ENCODE measurements at regions not wholly inside any gene's neighbourhood (a gene's known extent, or its start where the extent isn't known, plus 50 kb on each side); places are given as distances from the start of the nearest gene placed in this dataset.

DNA sequence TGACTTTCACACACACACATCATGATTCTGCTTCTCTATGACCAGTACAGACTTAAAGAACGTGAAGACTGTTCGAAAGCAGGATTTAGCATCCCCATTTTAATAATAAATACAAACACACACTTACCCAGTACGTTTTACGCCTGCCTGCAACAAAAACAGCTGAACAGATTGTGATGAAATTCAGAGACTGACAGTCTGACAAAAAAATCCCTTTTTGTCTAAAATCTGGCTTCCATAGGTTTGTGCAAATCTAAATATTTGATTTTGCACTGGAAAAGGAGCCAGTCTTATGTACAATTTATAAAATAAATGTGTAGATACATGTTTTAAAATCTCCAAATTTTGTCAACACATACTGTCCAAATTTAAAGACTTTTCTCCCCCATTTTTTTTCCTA, 630.7 kb downstream of the ZEB2 start:
- TF ChIP-seq, protein P1, sequence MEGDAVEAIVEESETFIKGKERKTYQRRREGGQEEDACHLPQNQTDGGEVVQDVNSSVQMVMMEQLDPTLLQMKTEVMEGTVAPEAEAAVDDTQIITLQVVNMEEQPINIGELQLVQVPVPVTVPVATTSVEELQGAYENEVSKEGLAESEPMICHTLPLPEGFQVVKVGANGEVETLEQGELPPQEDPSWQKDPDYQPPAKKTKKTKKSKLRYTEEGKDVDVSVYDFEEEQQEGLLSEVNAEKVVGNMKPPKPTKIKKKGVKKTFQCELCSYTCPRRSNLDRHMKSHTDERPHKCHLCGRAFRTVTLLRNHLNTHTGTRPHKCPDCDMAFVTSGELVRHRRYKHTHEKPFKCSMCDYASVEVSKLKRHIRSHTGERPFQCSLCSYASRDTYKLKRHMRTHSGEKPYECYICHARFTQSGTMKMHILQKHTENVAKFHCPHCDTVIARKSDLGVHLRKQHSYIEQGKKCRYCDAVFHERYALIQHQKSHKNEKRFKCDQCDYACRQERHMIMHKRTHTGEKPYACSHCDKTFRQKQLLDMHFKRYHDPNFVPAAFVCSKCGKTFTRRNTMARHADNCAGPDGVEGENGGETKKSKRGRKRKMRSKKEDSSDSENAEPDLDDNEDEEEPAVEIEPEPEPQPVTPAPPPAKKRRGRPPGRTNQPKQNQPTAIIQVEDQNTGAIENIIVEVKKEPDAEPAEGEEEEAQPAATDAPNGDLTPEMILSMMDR (tag by site-specific recombination; IDR thresholded peaks at IDR 0.05), result no peak
- no peak for TF ChIP-seq ZNF214 (tag by site-specific recombination; IDR thresholded peaks at IDR 0.05; ENCODE audit: borderline replicate concordance)
